ENCODE measurements at regions not wholly inside any gene's neighbourhood (a gene's known extent, or its start where the extent isn't known, plus 50 kb on each side); places are given as distances from the start of the nearest gene placed in this dataset.

DNA sequence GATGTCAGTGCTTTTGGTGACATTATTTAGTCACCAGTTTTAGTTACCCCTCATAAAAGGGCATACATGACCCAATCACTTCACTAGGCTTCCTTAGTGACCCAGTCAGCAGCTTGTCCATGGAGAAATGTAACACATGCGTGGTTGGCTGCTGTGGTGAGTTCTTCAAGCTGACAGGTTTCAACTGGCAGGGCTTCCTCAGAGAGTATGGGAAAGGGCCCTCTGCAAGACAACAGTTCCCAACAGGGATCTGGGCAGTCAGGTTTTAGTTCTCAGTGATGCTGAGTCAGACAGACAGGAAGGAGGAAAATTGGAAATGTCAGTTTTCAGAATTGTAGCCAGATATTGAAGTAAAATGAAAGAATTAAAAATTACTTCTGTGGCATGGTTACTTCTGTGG is 282.5 kb downstream of the TBL1XR1 start:
- TF ChIP-seq RAD51 (IDR thresholded peaks at IDR 0.05; ENCODE audit: borderline replicate concordance) (no peak), ZSCAN29 (CRISPR knock-in tag; conservative IDR thresholded peaks at IDR 0.05) (no peak)
- TF ChIP-seq, protein P1, sequence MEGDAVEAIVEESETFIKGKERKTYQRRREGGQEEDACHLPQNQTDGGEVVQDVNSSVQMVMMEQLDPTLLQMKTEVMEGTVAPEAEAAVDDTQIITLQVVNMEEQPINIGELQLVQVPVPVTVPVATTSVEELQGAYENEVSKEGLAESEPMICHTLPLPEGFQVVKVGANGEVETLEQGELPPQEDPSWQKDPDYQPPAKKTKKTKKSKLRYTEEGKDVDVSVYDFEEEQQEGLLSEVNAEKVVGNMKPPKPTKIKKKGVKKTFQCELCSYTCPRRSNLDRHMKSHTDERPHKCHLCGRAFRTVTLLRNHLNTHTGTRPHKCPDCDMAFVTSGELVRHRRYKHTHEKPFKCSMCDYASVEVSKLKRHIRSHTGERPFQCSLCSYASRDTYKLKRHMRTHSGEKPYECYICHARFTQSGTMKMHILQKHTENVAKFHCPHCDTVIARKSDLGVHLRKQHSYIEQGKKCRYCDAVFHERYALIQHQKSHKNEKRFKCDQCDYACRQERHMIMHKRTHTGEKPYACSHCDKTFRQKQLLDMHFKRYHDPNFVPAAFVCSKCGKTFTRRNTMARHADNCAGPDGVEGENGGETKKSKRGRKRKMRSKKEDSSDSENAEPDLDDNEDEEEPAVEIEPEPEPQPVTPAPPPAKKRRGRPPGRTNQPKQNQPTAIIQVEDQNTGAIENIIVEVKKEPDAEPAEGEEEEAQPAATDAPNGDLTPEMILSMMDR (CRISPR knock-in tag; IDR thresholded peaks at IDR 0.05): no peak
- TF ChIP-seq, protein P2, sequence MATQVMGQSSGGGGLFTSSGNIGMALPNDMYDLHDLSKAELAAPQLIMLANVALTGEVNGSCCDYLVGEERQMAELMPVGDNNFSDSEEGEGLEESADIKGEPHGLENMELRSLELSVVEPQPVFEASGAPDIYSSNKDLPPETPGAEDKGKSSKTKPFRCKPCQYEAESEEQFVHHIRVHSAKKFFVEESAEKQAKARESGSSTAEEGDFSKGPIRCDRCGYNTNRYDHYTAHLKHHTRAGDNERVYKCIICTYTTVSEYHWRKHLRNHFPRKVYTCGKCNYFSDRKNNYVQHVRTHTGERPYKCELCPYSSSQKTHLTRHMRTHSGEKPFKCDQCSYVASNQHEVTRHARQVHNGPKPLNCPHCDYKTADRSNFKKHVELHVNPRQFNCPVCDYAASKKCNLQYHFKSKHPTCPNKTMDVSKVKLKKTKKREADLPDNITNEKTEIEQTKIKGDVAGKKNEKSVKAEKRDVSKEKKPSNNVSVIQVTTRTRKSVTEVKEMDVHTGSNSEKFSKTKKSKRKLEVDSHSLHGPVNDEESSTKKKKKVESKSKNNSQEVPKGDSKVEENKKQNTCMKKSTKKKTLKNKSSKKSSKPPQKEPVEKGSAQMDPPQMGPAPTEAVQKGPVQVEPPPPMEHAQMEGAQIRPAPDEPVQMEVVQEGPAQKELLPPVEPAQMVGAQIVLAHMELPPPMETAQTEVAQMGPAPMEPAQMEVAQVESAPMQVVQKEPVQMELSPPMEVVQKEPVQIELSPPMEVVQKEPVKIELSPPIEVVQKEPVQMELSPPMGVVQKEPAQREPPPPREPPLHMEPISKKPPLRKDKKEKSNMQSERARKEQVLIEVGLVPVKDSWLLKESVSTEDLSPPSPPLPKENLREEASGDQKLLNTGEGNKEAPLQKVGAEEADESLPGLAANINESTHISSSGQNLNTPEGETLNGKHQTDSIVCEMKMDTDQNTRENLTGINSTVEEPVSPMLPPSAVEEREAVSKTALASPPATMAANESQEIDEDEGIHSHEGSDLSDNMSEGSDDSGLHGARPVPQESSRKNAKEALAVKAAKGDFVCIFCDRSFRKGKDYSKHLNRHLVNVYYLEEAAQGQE (IDR thresholded peaks at IDR 0.05; ENCODE audit: borderline replicate concordance in 1 of 2, low read depth in 1 of 2, low read length in 2 of 2): no peak
